A673 (cell line): ENCODE measurements at regions not wholly inside any gene's neighbourhood (a gene's known extent, or its start where the extent isn't known, plus 50 kb on each side); places are given as distances from the start of the nearest gene placed in this dataset.
A peak's percentile ranks its signal among the peaks of the same experiment; 100 is the strongest.

Source experiments
- BruUV-seq: library from RNA; stranded (reverse); fragments of 400-500 nt; replicated peaks from 2 replicates; lab custom pipeline; 2021; lab: Mats Ljungman, UMichigan
- CTCF ChIA-PET: fragments of 300-600 bp; sonication (Branson Sonifier 250); formaldehyde crosslinking; loops from one replicate; lab custom pipeline; 2022; ENCODE audit warnings: antibody characterized with exemption; lab: Charles Lee
- POLR2A ChIA-PET: fragments of 300-600 bp; sonication (Branson Sonifier 250); formaldehyde crosslinking; loops from one replicate; lab custom pipeline; 2022; ENCODE audit warnings: antibody characterized with exemption; ENCODE audit not compliant: low non-redundant PET; lab: Charles Lee
- DNase-seq: peaks from one replicate; pipeline ENCODE4 v3.0.0-alpha.2; 2015; ENCODE audit warnings: low spot score
- H3K27ac ChIP-seq: fragments of 200-600 bp; sonication (generic); 2 replicates; pipeline ENCODE4 v1.5.1; 2016; ENCODE audit warnings: mixed run types, low read depth, mild to moderate bottlenecking, mixed read lengths, antibody characterized with exemption, low read length; ENCODE audit not compliant: poor library complexity, severe bottlenecking
- H3K27me3 ChIP-seq: fragments of 200-600 bp; sonication (generic); replicated peaks from 2 replicates; pipeline ENCODE4 v1.6.1; 2017; ENCODE audit warnings: mixed run types, low read depth, mild to moderate bottlenecking, mixed read lengths, antibody characterized with exemption, low read length; ENCODE audit not compliant: insufficient read depth, poor library complexity
- H3K36me3 ChIP-seq: fragments of 200-600 bp; sonication (generic); 2 replicates; pipeline ENCODE4 v1.6.1; 2016; ENCODE audit warnings: mixed run types, mild to moderate bottlenecking, mixed read lengths, antibody characterized with exemption, low read length; ENCODE audit not compliant: insufficient read depth, poor library complexity, severe bottlenecking
- H3K4me1 ChIP-seq: fragments of 200-600 bp; sonication (generic); 2 replicates; pipeline ENCODE4 v1.6.1; 2017; ENCODE audit warnings: mixed run types, mild to moderate bottlenecking, mixed read lengths, antibody characterized with exemption, low read length; ENCODE audit not compliant: insufficient read depth, poor library complexity, severe bottlenecking
- H3K4me3 ChIP-seq: fragments of 200-600 bp; sonication (generic); 2 replicates; pipeline ENCODE4 v1.5.1; 2016; ENCODE audit warnings: low read depth, mixed run types, mild to moderate bottlenecking, mixed read lengths, low read length; ENCODE audit not compliant: poor library complexity, severe bottlenecking
- H3K9me3 ChIP-seq: fragments of 200-600 bp; sonication (generic); 2 replicates; pipeline ENCODE4 v1.6.1; 2016; ENCODE audit warnings: mixed run types, low read depth, mild to moderate bottlenecking, mixed read lengths, antibody characterized with exemption, low read length; ENCODE audit not compliant: poor library complexity, severe bottlenecking
- CTCF ChIP-seq: fragments of 300-800, 200-600 bp; sonication (generic); conservative IDR thresholded peaks from 2 replicates; pipeline ENCODE4 v1.5.1; 2017; ENCODE audit warnings: low read depth, mild to moderate bottlenecking, antibody characterized with exemption, low read length, moderate library complexity, mixed read lengths
- EZH2 ChIP-seq: fragments of 200-600 bp; sonication (generic); IDR thresholded peaks from 2 replicates; pipeline ENCODE4 v1.6.1; 2017; ENCODE audit warnings: borderline replicate concordance, low read depth, mild to moderate bottlenecking, mixed read lengths, antibody characterized with exemption, low read length; ENCODE audit not compliant: poor library complexity, severe bottlenecking
- intact Hi-C: fragments of 100-400 bp; cut with micrococcal nuclease; formaldehyde crosslinking; loops from one replicate; pipeline ENCODE4 v1.10.0; 2022; ENCODE audit not compliant: unreplicated experiment

DNA sequence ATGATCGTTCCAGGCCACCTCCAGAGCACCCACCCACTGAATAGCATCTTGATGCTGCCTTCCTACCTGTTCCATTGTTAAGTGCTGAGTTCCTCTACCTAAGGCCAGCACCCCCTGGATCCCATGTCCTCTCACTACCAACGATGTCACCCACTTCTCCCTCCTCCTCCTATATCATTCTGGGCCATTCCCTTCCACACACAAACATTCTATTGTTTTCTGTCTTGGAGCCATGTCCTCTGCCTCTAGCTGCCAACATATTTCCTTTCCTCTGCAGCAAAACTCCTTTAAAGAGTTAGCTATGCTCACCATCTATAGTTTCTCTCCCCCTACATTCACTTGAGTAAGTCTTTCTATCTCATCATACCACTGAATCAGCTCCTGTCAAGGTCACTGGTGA, 64.0 kb upstream of the ACKR3 start:
- H3K4me3 ChIP-seq: no peak overlapping the region
- intact Hi-C loops: no loop called here
- peaks cover 52% of the 10 kb centered on the region for H3K27me3 ChIP-seq
- BruUV-seq: no TSS peak
- CTCF ChIA-PET: no interaction called here
- POLR2A ChIA-PET: no interaction called here
- H3K36me3 ChIP-seq: no peaks in the 10 kb centered on the region
- TF ChIP-seq EZH2 (no peak), CTCF (no peak)
- DNase-seq: no peak
- no peaks in the 10 kb centered on the region for H3K9me3 ChIP-seq
- H3K4me1 ChIP-seq: no peaks in the 10 kb centered on the region
- H3K27ac ChIP-seq: no peak overlapping the region

DNA sequence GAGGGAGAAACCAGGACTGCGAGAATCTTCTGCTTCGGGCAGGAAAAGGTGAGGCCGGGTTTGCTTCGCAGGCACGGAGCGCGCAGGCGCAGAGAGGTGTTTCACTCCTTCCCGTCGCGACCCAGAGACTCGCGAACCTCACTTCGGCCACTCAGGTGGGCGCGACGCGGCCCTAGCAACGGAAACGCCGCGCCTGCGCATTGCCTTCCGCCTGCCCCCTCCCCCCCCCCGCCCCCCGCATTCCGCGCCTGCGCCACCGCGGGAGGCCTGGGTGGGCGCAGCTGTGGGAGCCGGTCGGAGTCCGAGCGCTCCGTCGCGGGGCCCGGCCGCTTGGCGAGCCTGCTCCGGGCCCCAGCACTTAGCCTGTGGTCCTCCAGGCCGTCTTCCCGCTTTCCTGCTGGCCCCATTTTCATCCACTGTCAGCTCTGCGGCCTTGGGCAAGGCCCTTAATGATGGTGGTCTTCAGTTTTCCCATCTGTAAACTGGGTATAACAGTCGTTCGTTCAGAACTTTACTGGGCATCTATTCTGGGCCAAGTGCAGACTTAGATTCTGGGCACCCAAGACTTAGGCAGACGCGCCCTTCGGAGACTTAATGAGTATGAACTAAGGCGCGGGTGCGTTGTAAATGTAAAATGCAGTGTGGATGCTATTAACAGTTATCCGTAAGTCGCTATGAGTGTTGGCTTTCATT, 62.1 kb upstream of the ACKR3 start:
- Histone ChIP-seq H3K27ac (no peak overlapping the region), H3K9me3 (no peaks in the 10 kb centered on the region), H3K36me3 (no peaks in the 10 kb centered on the region), H3K4me3 (no peak overlapping the region), H3K4me1 (no peaks in the 10 kb centered on the region), H3K27me3 (peaks cover 49% of the 10 kb centered on the region)
- no TSS peak for BruUV-seq
- peak; percentile 4 for DNase-seq
- TF ChIP-seq EZH2 (no peak), CTCF (no peak)
- ChIA-PET CTCF (no interaction called here), POLR2A (no interaction called here)
- intact Hi-C loops: no loop called here

DNA sequence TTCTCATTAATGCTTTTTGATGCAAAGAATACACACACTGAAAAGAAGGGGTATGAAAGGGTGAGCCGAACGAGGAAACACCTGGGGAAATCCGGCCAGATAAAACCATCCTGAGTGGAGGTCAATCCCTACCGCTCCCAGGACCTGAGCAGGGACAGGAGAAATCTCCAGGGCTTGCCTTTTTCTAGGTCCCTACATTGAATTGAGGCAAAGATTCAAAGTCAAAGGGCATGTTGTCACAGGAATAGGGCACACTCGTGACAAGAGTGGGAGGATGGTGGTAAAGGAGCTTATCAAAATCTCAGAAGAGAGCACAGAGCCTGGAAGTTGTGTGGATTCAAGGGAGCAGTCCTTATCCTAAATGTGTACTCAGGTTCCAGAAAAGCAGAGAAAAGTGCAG, 61.2 kb upstream of the ACKR3 start:
- DNase-seq: no peak
- peaks cover 49% of the 10 kb centered on the region for H3K27me3 ChIP-seq
- no peak overlapping the region for H3K27ac ChIP-seq
- H3K36me3 ChIP-seq: no peaks in the 10 kb centered on the region
- ChIA-PET CTCF (no interaction called here), POLR2A (no interaction called here)
- no peak overlapping the region for H3K4me3 ChIP-seq
- H3K4me1 ChIP-seq: no peaks in the 10 kb centered on the region
- no TSS peak for BruUV-seq
- no peaks in the 10 kb centered on the region for H3K9me3 ChIP-seq
- no peak for TF ChIP-seq CTCF
- intact Hi-C loops: no loop called here
